Heart left ventricle (tissue), 13 donors: ENCODE measurements at regions not wholly inside any gene's neighbourhood (a gene's known extent, or its start where the extent isn't known, plus 50 kb on each side); places are given as distances from the start of the nearest gene placed in this dataset.

Experiments used
- CTCF ChIP-seq, 12 donors: fragments of 200-600 bp; sonication (generic) in 4 of 12; IDR thresholded peaks; one replicate each; pipeline versions ENCODE4 v1.5.0 to v1.8.0; 2018 to 2022; ENCODE audit warnings: antibody characterized with exemption in 12 of 12, mild to moderate bottlenecking in 5 of 12
- POLR2A ChIP-seq, 2 donors: fragments of 450-650 bp; IDR thresholded peaks; one replicate each; pipeline ENCODE4 v1.6.1; 2017; ENCODE audit warnings: antibody characterized with exemption in 2 of 2, mild to moderate bottlenecking in 2 of 2, moderate library complexity in 2 of 2
- donor health status: ischemic (EF 13 %, LVEDD 7.1; RV severe dilation, severe dysfunction).
- donor health status: DM: no; HTN: yes; CAD: no.
- donor health status: DM: no; HTN: no; CAD: no.
- donor health status: ischemic (EF 25% LVEDD 6.9; RV normal size, moderate dysfunction).
- donor health status: ischemic (EF 25% LVEDD 5.7; RV mildly dilated, moderate dysfunction).
- donor health status: ischemic (EF 35%, LVEDD 5.7; RV mildly dilated, moderate dysfunction).
- donor health status: nonischemic (EF 11% LVEDD 7.7; RV severe dilation, severe dysfunction).
- donor health status: DM: yes; HTN: yes; CAD: no.
- donor health status: PGD.
- donor health status: ischemic (EF 29% LVEDD 5.4; RV normal size, mild dysfunction).
- donor health status: nonischemic (EF 23%, LVEDD 6.1; RV moderate dilation, normal function).

- TF ChIP-seq CTCF (IDR thresholded peaks at IDR 0.05) (no peak), POLR2A (IDR thresholded peaks at IDR 0.05) (no peak)
Measured at GRCh38 chr20:53657732-53658131, 64.1 kb upstream of the ZNF217 start.
